Nucleus accumbens (tissue), 56 donors: ENCODE measurements at regions not wholly inside any gene's neighbourhood (a gene's known extent, or its start where the extent isn't known, plus 50 kb on each side); places are given as distances from the start of the nearest gene placed in this dataset.

Experiments used
- DNase-seq, 56 donors: peaks; one replicate each; lab custom pipeline; 2025; lab: John Stamatoyannopoulos, UW

GRCh38 chr3:159766563-159767185 is 222.0 kb upstream of the IL12A start:
- DNase-seq = peak in 12 of 56 donors; percentile 15 to 46 (median 26)

- DNase-seq = no peak
Observed at GRCh38 chr3:159770998-159771397, 217.6 kb upstream of the IL12A start.

- no peak for DNase-seq
Observed at GRCh38 chr3:159771865-159772611, 216.6 kb upstream of the IL12A start.

GRCh38 chr3:159773706-159774105 is 214.9 kb upstream of the IL12A start:
- no peak for DNase-seq

- DNase-seq = peak in 53 of 56 donors; percentile 25 to 90 (median 74)
Observed at GRCh38 chr3:159775372-159775961, 213.2 kb upstream of the IL12A start.

- peak in 2 of 56 donors; percentile 17 to 36 for DNase-seq
Observed at GRCh38 chr3:159776779-159777178, 211.9 kb upstream of the IL12A start.

- DNase-seq = no peak
Observed at GRCh38 chr3:159779883-159780282, 208.8 kb upstream of the IL12A start.

- no peak for DNase-seq
Observed at GRCh38 chr3:159781867-159782266, 206.8 kb upstream of the IL12A start.

- DNase-seq = no peak
Observed at GRCh38 chr3:159782724-159783421, 205.8 kb upstream of the IL12A start.

- no peak for DNase-seq
Observed at GRCh38 chr3:159783780-159784742, 204.6 kb upstream of the IL12A start.

GRCh38 chr3:159785273-159785708 is 203.3 kb upstream of the IL12A start:
- DNase-seq = no peak

- no peak for DNase-seq
Observed at GRCh38 chr3:159786489-159787177, 202.0 kb upstream of the IL12A start.

GRCh38 chr3:159787178-159787574 is 201.5 kb upstream of the IL12A start:
- no peak for DNase-seq

- DNase-seq = peak in 1 of 56 donors; percentile 14
Observed at GRCh38 chr3:159787794-159788205, 200.8 kb upstream of the IL12A start.

GRCh38 chr3:159788291-159788690 is 200.3 kb upstream of the IL12A start:
- DNase-seq = no peak

GRCh38 chr3:159789017-159789416 is 199.6 kb upstream of the IL12A start:
- no peak for DNase-seq

GRCh38 chr3:159789742-159790635 is 198.6 kb upstream of the IL12A start:
- DNase-seq = no peak

- DNase-seq = peak in 3 of 56 donors; percentile 17 to 44 (median 18)
Observed at GRCh38 chr3:159791336-159791735, 197.3 kb upstream of the IL12A start.
